BE2C (cell line): ENCODE measurements at regions not wholly inside any gene's neighbourhood (a gene's known extent, or its start where the extent isn't known, plus 50 kb on each side); places are given as distances from the start of the nearest gene placed in this dataset.

Experiments
- DNase-seq: peaks from one replicate; pipeline ENCODE4 v3.0.0-alpha.2; 2020
- H3K27me3 ChIP-seq: fragments of 250-450 bp; sonication (Bioruptor Pico); 2 replicates; pipeline ENCODE4 v1.5.1; 2020; ENCODE audit warnings: mild to moderate bottlenecking
- H3K36me3 ChIP-seq: fragments of 250-450 bp; sonication (Bioruptor Pico); 2 replicates; pipeline ENCODE4 v1.5.1; 2020; ENCODE audit warnings: mild to moderate bottlenecking
- H3K4me1 ChIP-seq: fragments of 250-450 bp; sonication (Bioruptor Pico); 2 replicates; pipeline ENCODE4 v1.5.1; 2020
- H3K4me3 ChIP-seq: 2 replicates; pipeline ENCODE4 v1.5.1; 2011; ENCODE audit warnings: low read depth, low read length
- H3K9me3 ChIP-seq: fragments of 250-450 bp; sonication (Bioruptor Pico); 2 replicates; pipeline ENCODE4 v1.5.1; 2020
- TF ChIP-seq, protein P1 (sequence below): IDR thresholded peaks from 2 replicates; pipeline ENCODE4 v1.5.1; 2012; ENCODE audit warnings: mild to moderate bottlenecking, low read depth, low read length

- Histone ChIP-seq H3K27me3 (no peaks in the 10 kb centered on the region), H3K9me3 (no peaks in the 10 kb centered on the region), H3K4me3 (no peak overlapping the region), H3K36me3 (no peaks in the 10 kb centered on the region), H3K4me1 (no peaks in the 10 kb centered on the region)
- DNase-seq, result no peak
- TF ChIP-seq, protein P1, sequence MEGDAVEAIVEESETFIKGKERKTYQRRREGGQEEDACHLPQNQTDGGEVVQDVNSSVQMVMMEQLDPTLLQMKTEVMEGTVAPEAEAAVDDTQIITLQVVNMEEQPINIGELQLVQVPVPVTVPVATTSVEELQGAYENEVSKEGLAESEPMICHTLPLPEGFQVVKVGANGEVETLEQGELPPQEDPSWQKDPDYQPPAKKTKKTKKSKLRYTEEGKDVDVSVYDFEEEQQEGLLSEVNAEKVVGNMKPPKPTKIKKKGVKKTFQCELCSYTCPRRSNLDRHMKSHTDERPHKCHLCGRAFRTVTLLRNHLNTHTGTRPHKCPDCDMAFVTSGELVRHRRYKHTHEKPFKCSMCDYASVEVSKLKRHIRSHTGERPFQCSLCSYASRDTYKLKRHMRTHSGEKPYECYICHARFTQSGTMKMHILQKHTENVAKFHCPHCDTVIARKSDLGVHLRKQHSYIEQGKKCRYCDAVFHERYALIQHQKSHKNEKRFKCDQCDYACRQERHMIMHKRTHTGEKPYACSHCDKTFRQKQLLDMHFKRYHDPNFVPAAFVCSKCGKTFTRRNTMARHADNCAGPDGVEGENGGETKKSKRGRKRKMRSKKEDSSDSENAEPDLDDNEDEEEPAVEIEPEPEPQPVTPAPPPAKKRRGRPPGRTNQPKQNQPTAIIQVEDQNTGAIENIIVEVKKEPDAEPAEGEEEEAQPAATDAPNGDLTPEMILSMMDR, result no peak
Observed at GRCh38 chr2:180349809-180350208, 342.7 kb upstream of the CWC22 start.

DNA sequence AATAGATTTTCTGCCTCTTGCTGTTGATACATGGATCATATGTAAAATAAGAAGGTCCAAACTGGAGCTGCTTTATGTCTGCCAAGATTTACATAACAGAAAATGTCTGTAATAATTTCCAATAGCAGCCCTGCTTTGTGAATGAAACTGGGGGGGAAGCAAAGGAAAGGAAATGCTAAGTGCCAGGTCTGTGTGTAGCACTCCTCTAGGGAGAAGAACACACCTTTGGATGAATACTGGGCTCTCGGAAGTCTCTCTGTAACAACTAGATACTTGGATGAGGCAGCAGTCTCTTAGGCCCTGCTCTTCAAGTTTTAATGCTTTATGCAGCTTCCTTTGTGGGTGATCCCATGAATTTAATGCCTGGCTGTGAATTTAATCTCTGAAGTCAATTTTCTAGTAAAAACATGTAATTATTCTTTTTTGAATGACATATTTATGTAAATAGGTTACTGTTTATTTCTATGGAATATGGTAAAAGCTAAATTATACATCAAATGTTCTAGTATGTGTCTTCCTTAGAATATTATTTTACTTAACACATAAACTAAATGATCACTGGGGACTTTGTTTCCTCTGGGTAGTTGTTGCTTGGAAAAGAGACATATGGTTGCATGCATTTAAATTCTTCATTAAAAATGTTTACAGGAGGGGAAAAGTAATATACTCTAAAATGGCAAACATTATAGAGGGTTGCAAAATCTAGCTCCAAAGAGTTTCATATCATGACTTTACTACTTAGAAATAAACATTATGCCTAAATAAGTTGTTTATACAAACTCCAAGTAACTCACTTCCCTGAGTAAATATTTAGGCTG is 336.6 kb upstream of the CWC22 start:
- no peaks in the 10 kb centered on the region for H3K9me3 ChIP-seq
- H3K27me3 ChIP-seq, result no peaks in the 10 kb centered on the region
- H3K4me3 ChIP-seq, result no peak overlapping the region
- no peaks in the 10 kb centered on the region for H3K4me1 ChIP-seq
- DNase-seq, result no peak
- TF ChIP-seq, protein P1, result no peak
- H3K36me3 ChIP-seq, result no peaks in the 10 kb centered on the region

GRCh38 chr2:180337136-180337535 is 330.0 kb upstream of the CWC22 start:
- Histone ChIP-seq H3K27me3 (no peaks in the 10 kb centered on the region), H3K9me3 (no peaks in the 10 kb centered on the region), H3K4me1 (no peaks in the 10 kb centered on the region), H3K4me3 (no peak overlapping the region), H3K36me3 (no peaks in the 10 kb centered on the region)
- DNase-seq, result no peak
- TF ChIP-seq, protein P1, result no peak

DNA sequence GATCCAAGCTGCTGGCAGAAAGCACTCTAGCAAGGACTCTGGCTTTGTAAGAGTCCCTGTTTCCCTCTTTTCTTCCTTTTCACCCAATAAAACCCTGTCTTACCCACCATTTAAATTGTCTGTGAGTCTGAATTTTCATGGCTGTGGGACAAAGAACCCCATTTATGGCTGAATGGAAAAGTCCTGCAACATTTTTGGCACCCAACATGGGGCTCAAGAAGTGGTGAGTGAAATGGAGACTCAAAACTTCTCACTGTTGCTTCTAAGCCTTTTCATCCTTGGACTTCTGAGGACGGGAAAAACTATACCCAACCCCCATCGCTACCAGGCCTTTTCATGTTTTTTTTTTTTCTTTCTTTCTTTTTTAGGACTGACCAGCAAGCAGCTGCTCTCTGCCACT is 329.5 kb upstream of the CWC22 start:
- Histone ChIP-seq H3K4me3 (no peak overlapping the region), H3K27me3 (no peaks in the 10 kb centered on the region), H3K36me3 (no peaks in the 10 kb centered on the region), H3K9me3 (no peaks in the 10 kb centered on the region), H3K4me1 (no peaks in the 10 kb centered on the region)
- TF ChIP-seq, protein P1, result no peak
- no peak for DNase-seq

DNA sequence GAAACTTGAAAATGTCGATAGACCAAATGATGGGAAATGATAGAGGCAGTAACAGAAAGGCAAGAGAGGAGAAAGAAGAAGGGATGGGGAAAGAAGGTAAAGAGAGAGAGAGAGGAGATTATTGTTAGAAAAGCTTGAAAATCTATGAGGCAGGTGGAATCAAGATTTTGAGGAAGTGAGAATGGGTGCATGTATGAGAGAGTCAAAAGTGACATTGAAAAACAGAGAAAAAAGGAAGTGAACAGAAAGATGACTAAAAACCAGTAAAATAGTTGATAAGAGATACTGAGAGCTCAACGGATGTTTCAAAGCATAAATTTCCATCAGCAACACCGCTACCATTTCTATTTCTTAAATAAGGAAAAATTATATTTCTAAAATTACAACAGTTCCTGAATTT is 327.4 kb upstream of the CWC22 start:
- no peaks in the 10 kb centered on the region for H3K4me1 ChIP-seq
- no peak overlapping the region for H3K4me3 ChIP-seq
- TF ChIP-seq, protein P1, result no peak
- H3K9me3 ChIP-seq, result no peaks in the 10 kb centered on the region
- no peaks in the 10 kb centered on the region for H3K36me3 ChIP-seq
- DNase-seq, result no peak
- H3K27me3 ChIP-seq, result no peaks in the 10 kb centered on the region

GRCh38 chr2:180328795-180329422 is 321.8 kb upstream of the CWC22 start:
- Histone ChIP-seq H3K4me1 (no peaks in the 10 kb centered on the region), H3K36me3 (no peaks in the 10 kb centered on the region), H3K27me3 (no peaks in the 10 kb centered on the region), H3K4me3 (no peak overlapping the region), H3K9me3 (no peaks in the 10 kb centered on the region)
- TF ChIP-seq, protein P1, result no peak
- no peak for DNase-seq
